ENCODE measurements at regions not wholly inside any gene's neighbourhood (a gene's known extent, or its start where the extent isn't known, plus 50 kb on each side); places are given as distances from the start of the nearest gene placed in this dataset.
A peak's percentile ranks its signal among the peaks of the same experiment; 100 is the strongest.

DNA sequence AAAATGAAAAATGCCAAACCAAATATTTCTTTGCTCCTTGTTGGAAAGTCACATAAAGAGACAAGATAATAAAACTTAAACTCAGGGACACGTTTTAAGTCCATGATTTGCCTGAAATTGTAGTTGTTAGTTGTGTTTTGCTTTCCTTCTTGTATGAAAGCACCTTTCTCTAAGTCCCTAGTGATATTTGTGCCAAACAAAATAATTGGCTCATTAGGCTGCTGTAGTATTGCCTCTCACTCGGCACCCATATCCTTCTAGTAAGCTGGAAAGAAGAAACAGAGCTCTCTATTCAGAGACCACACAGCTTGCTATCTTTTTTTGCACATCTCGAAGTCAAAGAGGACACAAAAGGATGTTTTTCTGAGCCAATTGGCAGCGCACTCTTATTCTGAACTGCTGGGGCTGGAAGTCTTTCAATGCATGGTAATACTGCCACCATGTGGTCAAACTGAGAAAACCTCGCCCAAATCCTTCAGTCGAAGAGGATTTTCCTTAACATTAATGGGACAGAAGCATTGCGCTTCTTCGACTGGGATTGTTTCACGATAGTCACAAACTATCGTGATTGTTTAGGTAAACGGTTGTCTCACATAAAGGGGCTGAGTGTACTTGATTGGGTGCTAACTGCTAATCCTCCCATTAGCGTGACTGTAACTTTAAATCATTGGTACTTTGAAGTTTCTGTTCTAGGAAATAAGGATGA is 571.9 kb upstream of the LCORL start:
- peak; percentile 74 to 79 for DNase-seq

DNA sequence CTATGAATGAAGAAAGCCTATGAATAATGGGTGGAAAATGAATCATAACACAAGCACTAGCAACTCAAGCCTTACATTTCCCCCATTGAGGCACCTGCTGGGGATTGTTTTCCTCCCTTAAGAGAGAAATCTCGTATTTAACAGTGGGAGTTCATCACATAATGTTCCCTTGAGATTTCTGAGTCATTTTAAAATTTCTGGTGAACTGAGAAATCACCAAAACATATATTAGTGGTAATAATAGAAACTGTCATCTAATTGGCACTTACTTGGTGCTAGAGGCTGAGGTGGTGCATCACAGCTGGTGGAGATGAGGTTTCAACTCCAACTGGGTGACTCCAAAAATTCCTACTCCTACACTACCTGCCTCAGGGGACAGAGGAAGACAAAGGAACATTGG is 561.3 kb upstream of the LCORL start:
- DNase-seq: no peak

DNA sequence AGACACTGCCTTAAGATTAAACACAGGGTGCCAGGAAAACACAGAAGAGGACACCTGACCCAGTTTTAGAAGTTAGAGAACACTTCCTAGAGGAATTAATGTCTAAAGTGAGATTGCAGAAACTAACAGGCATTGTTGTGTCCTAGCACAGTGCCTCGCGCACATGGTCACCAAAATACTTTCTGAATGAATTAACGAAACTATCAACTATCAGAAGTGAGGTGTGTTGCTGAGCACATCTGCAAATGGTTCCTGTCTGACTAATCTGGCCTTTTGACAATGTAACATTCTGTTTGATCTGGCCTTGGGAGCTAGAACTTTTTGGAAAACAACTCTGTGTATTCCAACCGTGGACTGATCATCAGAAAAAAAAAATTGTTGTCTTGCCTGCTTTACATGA is 556.8 kb upstream of the LCORL start:
- no peak for DNase-seq

DNA sequence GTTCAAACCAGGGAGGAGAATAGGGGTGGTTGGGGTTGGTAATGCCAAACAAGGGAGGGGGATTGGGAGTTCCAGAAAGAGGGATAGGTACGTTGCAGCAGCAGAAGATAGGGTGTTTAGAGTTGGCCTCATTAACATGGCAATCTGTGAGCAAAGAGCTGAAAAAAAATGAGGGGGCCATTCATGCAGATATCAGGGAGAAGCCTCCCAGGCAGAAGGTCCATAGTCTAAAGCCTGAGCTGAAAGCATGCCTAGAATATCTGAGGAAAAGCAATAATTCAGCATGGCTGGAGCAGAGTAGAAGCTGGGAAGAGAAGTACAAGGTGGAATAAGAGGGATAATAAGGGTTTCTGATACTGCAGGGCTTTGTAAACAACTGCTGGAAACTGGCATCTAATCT is 550.9 kb upstream of the LCORL start:
- DNase-seq: no peak

DNA sequence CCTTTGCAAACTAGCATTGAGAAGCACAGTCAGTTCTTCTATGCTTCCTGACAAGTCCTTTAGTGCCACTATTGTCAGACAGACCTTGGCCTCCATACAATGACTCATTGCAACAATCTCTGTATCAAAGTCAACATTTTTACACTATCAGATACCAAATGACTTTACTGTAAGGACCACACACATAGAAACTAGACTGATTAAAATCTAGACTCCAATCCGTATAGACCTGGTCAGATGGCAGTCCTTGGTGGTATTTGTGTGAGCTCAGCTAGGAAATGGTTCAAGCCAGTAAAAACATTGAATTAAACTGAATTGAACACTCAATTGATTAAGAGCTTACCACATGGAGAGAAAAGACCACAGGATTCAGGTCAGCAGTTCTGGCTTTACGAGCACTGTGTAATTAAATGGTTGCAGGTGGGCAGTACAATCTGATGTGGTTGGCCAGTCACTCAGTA is 549.8 kb upstream of the LCORL start:
- no peak for DNase-seq

DNA sequence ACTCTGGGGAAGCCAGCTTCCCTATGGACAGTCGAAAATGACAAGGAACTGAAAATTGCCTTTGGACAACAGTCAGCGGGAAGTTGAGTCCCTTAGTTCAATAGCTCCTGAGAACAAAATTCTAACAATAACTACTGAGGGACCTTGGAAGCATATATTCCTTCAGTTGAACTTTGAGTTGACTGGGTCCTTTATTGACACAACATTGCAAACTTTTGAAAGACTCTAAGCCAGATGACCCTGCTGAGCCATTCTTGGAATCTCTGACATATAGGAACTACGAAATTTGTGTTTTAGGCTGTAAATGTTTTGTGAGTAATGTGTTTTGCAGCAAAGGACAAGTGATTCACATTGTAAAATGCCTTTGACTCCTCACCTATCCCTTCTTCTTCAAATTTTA is 548.8 kb upstream of the LCORL start:
- no peak for DNase-seq

DNA sequence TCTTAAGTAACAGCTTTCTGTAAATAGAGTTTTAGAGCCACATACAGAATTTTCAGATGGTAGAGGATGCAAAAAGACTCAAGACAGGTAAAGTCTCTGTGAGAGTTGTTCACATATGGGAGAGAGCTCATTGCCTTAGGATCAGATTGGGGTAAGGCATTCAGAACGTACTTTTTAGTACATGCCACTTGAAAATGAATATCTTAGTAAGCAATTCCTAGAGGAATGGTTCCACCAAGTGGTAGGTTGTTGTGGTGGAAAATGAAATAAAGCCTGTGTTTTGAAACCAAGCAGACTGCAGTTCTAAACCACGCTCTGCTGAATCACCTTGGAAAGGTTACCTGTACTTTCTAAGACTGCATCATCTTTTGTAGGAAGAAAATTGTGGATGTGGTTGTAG is 547.0 kb upstream of the LCORL start:
- DNase-seq: peak in 1 of 2 donors; percentile 5

DNA sequence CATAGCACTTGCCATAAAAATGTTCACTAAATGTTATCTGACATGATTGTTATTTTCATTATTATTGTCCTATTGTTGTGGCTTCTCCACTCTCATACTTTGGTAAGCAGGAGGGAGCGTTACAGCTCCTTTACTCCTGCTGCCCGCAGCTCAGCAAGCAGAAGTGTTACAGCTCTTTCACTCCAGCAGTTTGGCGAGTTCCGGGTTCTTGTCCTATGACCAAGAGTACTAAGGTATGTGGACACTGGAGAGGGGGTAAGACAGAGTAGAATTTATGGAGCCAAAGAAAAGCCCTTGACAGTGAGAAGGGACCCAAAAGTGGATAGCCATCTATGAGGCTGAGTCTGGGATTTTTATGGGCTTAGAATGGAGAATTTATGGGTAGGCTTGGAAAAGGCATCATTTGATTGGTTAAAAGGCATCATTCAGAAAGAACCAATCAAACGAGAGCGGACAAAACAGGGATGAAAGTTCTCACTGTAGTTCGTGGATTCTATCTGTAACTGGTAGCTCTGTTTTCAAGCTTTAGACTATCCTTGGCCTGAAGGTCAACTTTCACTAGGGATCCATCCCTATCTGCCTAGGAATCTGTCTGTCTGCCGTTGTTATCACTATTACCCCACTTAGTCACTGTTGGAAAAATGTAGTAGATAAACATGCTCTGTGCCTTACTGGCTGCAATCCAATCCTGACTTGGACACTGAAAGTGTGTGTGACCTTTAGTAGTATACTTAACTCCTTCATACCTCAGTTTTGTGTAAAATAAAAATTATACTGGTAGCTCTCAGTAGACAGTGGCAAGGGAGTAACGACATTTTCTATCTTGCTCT is 545.6 kb upstream of the LCORL start:
- DNase-seq: no peak

DNA sequence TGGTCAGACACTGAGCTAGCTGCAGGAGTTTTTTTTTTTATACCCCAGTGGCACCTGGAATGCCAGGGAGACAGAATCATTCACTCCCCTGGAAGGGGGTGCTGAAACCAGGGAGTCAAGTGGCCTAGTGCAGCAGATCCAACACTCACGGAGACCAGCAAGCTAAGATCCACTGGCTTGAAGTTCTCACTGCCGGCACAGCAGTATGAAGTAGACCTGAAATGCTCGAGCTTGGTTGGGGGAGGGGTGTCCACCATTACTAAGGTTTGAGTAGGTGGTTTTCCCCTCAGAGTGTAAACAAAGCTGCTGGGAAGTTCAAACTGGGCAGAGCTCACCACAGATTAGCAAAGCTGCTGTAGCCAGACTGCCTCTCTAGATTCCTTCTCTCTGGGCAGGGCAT is 537.9 kb upstream of the LCORL start:
- DNase-seq: no peak

DNA sequence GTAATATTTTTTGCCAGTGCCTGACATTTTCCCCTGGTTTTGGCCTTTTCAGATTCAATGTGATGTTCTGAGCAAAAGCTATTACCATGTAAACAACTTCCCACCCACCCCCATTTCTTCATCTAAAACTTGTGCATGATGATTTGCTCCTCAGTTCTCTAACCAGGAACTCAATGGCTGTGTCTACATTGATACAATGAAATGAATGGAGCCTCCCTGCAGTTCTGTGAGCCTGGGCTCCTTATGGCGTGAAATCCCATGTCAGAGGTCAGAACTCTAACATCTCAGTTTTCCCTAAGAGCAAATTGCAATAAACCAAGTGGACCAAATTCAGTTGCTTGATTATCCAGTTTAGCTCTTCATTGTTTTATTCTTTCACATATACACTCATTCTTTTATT is 534.8 kb upstream of the LCORL start:
- no peak for DNase-seq

DNA sequence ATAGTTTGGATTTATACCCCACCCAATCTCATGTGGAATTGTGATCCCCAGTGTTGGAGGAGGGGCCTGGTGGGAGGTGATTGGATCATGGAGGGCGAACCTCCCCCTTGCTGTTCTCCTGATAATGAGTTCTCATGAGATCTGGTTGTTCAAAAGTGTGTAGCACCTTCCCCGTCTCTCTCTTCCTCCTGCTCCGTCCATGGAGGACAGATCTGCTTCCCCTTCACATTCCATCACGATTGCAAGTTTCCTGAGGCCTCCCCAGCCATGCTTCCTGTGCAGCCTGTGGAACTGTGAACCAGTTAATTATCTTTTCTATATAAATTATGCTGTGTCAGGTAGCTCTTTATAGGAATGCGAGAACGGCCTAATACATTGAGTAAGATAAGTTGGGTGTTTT is 518.8 kb upstream of the LCORL start:
- DNase-seq: no peak

DNA sequence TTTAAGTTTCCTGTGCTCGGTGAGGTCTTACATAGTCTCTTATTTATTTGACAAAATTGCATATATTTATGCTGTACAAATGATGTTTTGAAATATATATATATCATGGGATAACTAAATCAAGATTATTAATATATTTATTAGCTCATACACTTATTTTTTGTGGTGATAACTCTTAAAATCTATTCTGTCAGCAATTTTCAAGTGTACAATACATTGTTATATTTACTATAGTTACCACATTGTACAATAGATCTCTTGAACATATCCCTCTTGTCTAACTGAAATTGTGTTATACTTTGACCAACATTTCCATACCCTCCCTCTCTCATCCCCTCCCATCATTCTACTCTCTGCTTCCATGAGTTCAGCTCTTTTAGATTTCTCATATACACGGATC is 516.6 kb upstream of the LCORL start:
- no peak for DNase-seq

DNA sequence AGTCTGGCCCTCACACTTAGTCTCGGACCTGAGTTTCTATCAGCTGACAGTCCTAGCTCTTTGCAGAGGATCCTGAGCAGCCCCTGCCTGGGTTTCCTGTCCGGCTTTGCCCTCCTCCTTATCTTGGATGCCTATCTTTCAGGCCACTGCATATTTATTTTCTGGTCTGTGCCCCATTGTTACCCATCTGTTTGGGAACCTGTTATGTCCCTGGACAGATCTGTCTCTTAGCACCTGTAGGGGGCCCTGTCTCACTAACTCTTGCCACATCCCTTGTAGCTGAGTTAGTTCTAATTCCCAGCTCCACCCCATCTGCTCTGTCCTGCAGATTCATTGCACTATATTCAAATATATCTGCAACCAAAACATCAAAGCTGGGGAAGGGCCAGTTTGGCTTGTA is 514.9 kb upstream of the LCORL start:
- no peak for DNase-seq

DNA sequence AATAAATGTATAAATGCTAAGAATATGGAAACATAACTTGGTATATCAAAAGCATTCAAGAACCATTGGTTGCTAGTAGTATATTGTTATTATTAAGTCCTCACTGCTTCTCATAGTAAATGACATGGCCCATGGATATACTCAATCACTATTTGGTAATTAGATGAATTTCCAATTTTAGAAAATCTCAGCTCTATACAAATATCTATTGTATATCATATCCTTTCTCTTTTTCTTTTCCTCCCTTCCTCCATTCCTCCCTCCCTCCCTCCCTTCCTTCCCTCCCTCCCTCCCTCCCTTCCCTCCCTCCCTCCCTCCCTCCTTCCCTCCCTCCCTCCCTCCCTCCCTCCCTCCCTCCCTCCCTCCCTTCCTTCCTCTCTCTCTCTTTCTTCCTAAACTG is 514.4 kb upstream of the LCORL start:
- no peak for DNase-seq

DNA sequence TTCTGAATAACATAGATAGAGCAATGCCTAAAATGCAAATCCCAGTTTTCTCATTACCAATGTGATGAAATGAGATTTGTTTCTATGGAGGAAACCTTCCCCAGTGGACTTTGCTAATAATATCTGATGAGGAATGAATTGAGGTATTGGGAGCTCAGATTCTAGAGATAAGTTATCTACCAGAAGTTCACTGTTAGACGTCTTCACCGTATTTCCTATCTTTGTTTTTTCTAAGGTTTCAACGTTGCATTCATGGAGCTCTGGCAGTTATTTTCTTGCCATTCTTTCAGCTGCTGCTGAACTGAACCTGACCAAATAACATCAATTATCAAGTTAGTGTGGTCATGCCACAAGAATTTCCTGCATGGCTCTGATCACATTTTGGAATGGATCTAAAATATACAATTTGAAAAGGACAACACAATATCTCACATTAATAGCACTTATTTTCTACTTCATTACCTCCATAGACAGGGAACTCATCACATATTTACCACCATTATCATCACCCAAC is 511.8 kb upstream of the LCORL start:
- DNase-seq: no peak

DNA sequence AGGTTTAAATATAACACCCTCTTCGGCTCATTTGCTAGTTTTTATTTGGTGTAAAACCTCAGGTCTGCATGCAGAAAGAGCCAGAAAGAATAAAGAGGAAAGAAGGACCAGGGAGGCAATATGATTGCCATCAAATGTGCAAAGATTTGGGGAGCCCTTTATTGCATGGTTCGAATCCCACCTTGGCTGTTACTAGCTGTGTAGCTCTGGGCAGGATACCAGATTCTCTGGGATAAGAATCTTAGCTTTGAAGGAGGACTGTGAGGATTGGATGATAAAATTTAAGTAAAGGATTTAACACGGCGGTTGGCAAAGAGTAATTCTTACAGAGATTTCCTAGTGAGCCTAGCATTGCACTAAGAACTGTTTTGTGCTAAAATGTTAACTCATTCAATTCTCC is 510.2 kb upstream of the LCORL start:
- no peak for DNase-seq

DNA sequence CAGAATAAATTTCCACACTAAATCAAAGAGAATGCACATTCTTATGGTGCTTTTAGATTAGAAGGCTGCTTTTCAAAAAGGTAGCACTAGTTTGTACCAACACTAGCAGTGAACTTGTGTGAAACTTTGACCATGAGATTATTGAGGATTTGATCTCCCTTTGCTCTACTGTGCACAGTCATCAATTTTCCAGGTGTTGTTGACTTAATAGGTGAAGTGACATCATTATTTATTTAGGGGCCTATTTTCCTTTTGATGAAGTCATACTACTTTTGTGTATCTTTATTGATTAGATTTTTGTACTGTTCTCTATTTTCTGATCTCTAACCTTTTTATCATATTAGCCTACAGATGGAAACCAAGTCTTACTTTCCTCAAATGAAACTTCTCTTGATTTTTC is 507.9 kb upstream of the LCORL start:
- no peak for DNase-seq

DNA sequence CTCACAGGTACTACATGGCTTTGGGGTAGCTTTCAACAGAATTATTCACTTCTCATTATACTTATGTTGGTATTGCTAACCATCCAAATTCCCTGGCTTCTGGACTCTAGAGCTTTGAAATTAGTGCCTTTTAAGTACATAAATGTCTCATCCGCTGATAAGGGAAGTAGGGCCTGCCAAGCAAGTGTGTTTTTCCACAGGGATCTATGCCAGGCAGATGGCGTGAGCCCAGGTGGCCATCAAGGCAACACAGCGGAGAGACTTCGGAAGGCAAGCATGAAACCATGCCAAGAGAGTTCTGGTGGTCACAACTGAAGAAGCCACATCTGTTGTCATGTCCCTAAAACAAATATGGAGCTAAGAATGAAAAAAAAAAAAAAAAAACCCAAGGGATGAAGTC is 503.1 kb upstream of the LCORL start:
- no peak for DNase-seq

DNA sequence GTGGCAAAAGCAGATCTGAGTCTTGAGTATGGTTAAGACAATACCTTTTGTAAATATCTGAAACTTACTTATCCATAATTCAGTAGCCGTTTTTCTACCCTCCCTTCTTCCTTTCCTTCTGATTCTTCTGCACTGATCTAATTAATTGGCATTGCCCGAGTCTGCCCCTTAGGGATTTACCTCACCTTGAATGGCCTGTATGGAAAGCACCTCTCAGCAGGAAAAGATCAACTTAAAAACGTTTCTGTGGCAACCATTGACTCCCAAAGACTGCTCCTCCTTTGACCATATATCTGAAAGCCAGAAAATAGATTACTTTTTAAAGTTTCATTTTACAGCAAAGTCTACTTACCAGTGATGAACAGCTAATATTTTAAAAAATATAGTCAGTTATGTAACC is 496.5 kb upstream of the LCORL start:
- no peak for DNase-seq

DNA sequence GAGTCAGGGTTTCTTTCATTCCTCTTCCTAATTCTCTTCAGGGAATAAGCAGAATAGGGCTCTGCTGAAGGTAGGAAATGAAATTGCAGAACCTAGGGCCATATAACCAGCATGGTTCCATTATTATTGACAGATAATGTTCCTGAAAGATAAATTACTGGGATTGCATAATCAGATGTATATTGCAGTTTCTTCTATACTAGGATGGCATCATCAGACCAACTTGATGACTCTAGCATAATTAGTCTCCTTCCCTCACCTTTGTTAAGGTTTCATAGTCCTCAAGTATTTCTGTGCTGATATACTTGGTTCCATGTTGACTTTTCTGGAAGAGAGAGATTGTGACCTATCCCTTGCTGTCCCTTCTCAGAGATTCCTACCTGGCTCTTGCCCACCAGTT is 492.3 kb upstream of the LCORL start:
- no peak for DNase-seq

DNA sequence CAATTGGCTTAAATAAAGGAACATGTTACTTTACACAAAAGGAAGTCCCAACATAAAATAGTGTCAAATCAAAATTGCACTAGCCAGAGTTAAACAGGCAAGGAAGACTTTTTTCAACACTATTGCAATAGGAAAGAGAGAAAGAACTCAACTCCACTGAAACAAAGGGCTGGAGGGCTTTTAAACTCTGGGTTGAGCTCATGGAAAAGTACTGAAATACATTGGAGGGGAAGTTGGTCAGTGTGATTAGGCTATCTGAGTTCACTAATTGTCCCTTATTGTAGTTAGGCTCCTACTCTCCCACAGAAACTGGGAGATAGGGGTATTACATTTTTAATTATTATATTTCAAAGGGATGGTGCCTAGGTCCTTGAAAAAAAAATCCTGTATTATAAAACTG is 491.2 kb upstream of the LCORL start:
- DNase-seq: no peak

DNA sequence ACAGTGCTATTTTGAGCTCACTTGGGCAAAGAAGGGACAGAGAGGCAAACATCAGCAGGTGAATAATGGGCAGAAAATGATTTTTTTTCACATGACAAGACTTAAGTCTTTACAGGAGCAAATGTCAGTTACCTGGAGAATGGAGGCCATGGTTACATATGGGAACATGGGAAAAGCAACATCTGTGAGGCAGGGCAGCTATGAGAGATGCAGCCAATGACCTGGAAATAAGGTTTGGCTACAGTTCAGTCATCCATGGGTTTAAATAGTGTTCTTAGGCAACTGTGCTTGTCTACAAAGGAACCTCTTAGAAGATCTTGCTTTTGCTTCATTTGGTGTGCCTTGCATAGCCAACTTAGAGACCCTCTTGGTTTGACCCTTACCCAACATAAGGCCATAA is 490.2 kb upstream of the LCORL start:
- no peak for DNase-seq

DNA sequence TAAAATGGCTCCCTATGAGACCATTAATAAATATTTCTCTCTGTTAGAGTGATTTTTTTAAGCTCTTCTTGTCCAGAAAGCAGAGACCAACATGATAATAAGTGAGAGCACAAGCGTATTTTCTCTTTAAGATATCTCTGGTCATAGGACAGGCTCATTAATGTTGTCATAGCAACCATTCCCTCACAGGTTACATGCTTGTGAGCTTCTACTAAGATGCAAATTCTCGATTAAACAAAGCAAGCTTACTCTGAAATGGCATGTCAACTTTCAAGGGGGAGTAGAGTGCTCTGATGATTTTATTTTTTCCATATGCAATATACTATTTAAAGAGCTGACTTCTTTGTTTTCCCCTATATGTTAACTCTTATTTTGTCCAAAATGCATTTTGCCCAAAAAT is 487.2 kb upstream of the LCORL start:
- no peak for DNase-seq

Measured in right lung (tissue), 2 donors.